HL-60 (cell line): ENCODE measurements at regions not wholly inside any gene's neighbourhood (a gene's known extent, or its start where the extent isn't known, plus 50 kb on each side); places are given as distances from the start of the nearest gene placed in this dataset.

Source experiments
- DNase-seq, 2 experiments: peaks; one replicate each; pipeline ENCODE4 v3.0.0-alpha.2; 2010 to 2020; ENCODE audit warnings: low read depth in 1 of 2, low spot score in 1 of 2
- H3K27ac ChIP-seq: fragments of 250-450 bp; sonication (Bioruptor Pico); replicated peaks from 2 replicates; pipeline ENCODE4 v1.5.1; 2020; ENCODE audit warnings: mild to moderate bottlenecking, moderate library complexity
- H3K27me3 ChIP-seq: fragments of 250-450 bp; sonication (Bioruptor Pico); 2 replicates; pipeline ENCODE4 v1.5.1; 2021; ENCODE audit warnings: mild to moderate bottlenecking, moderate library complexity; ENCODE audit not compliant: insufficient read depth, poor library complexity, severe bottlenecking
- H3K4me3 ChIP-seq: replicated peaks from 2 replicates; pipeline ENCODE4 v1.5.1; 2011; ENCODE audit warnings: mild to moderate bottlenecking, control low read depth, low read length; ENCODE audit not compliant: insufficient read depth
- GABPA ChIP-seq: IDR thresholded peaks from 2 replicates; pipeline ENCODE4 v1.6.1; 2012; ENCODE audit warnings: low read depth
- POLR2AphosphoS5 ChIP-seq: IDR thresholded peaks from 2 replicates; pipeline ENCODE4 v1.6.1; 2012; ENCODE audit warnings: low read depth
- REST ChIP-seq: IDR thresholded peaks from 2 replicates; pipeline ENCODE4 v1.6.1; 2012; ENCODE audit warnings: low read depth; ENCODE audit not compliant: insufficient replicate concordance
- SPI1 ChIP-seq: IDR thresholded peaks from 2 replicates; pipeline ENCODE4 v1.6.1; 2012; ENCODE audit warnings: low read depth, mild to moderate bottlenecking, borderline replicate concordance
- TF ChIP-seq, protein P1 (sequence below): IDR thresholded peaks from one replicate; pipeline ENCODE4 v1.5.1; 2011; ENCODE audit warnings: low read length, control low read depth, inconsistent platforms; ENCODE audit not compliant: insufficient read depth

DNA sequence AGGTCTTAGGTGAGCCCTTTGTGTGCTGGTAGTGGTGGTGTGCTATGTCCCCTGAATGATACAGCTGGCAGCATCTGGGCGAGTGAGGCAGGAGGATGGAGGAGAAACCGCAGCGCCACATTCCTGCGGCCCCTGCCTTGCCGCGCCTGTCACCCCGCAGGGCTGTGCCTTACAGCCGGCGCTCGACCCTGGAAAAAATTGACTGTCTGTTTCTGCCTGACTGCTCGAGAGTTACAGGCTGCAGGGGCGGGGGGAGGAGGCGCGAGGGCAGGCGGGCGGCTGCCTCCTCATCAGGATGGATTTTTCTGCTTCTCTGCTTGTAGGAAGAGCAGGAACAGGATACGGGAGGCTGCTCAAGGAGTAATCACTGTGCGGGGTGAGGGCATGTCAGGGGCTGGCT lies 443.4 kb downstream of the MIAT start:
- H3K27me3 ChIP-seq: peaks cover 6% of the 10 kb centered on the region
- no peak for DNase-seq
- no peak overlapping the region for H3K4me3 ChIP-seq
- no peak for TF ChIP-seq REST
- TF ChIP-seq, protein P1, sequence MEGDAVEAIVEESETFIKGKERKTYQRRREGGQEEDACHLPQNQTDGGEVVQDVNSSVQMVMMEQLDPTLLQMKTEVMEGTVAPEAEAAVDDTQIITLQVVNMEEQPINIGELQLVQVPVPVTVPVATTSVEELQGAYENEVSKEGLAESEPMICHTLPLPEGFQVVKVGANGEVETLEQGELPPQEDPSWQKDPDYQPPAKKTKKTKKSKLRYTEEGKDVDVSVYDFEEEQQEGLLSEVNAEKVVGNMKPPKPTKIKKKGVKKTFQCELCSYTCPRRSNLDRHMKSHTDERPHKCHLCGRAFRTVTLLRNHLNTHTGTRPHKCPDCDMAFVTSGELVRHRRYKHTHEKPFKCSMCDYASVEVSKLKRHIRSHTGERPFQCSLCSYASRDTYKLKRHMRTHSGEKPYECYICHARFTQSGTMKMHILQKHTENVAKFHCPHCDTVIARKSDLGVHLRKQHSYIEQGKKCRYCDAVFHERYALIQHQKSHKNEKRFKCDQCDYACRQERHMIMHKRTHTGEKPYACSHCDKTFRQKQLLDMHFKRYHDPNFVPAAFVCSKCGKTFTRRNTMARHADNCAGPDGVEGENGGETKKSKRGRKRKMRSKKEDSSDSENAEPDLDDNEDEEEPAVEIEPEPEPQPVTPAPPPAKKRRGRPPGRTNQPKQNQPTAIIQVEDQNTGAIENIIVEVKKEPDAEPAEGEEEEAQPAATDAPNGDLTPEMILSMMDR: no peak
- no peak for TF ChIP-seq GABPA
- TF ChIP-seq SPI1: no peak
- TF ChIP-seq POLR2AphosphoS5: no peak
- H3K27ac ChIP-seq: no peak overlapping the region

GRCh38 chr22:27101288-27101687 lies 443.9 kb downstream of the MIAT start:
- DNase-seq: no peak
- TF ChIP-seq REST (no peak), GABPA (no peak), SPI1 (no peak), POLR2AphosphoS5 (no peak)
- TF ChIP-seq, protein P1: no peak
- H3K27me3 ChIP-seq: peaks cover 6% of the 10 kb centered on the region
- no peak overlapping the region for H3K4me3 ChIP-seq
- H3K27ac ChIP-seq: no peak overlapping the region

DNA sequence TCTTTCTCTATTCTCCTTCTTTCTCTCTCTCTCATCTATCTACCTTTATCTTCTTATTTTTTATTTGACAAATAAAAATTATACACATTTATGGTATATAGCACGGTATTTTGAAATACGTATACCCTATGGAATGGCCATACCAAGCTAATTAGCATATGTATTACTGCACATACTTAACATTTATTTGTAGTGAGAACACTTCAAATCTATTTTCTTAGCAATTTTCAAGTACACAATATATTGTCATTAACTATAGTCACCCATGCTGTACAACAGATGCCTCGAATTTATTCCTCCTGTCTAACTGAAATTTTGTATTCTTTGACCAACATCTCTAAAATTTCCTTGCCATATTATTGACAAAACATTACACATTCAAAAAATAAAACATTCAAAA lies 447.1 kb downstream of the MIAT start:
- TF ChIP-seq REST: no peak
- no peak for TF ChIP-seq POLR2AphosphoS5
- TF ChIP-seq GABPA: no peak
- no peak for DNase-seq
- Histone ChIP-seq H3K27ac (no peak overlapping the region), H3K27me3 (peaks cover 6% of the 10 kb centered on the region), H3K4me3 (no peak overlapping the region)
